GM12864 (cell line): ENCODE measurements at regions not wholly inside any gene's neighbourhood (a gene's known extent, or its start where the extent isn't known, plus 50 kb on each side); places are given as distances from the start of the nearest gene placed in this dataset.

Source experiments
- DNase-seq: peaks from one replicate; pipeline ENCODE4 v3.0.0-alpha.2; 2011; ENCODE audit warnings: low read depth
- H3K4me3 ChIP-seq: 2 replicates; pipeline ENCODE4 v1.5.1; 2011; ENCODE audit warnings: mild to moderate bottlenecking, low read depth, low read length, control low read depth
- CTCF ChIP-seq: IDR thresholded peaks from 2 replicates; pipeline ENCODE4 v1.5.1; 2011; ENCODE audit warnings: low read depth, mild to moderate bottlenecking, moderate library complexity, low read length, control low read depth, inconsistent platforms; ENCODE audit errors: missing control alignments

GRCh38 chr9:20112205-20112783 lies 323.5 kb upstream of the SLC24A2 start:
- no peak for TF ChIP-seq CTCF
- H3K4me3 ChIP-seq, result no peak overlapping the region
- no peak for DNase-seq

GRCh38 chr9:20111173-20111843 lies 322.5 kb upstream of the SLC24A2 start:
- DNase-seq, result no peak
- no peak overlapping the region for H3K4me3 ChIP-seq
- TF ChIP-seq CTCF, result no peak

- H3K4me3 ChIP-seq, result no peak overlapping the region
- no peak for DNase-seq
- no peak for TF ChIP-seq CTCF
Measured at GRCh38 chr9:20095430-20096092, 306.7 kb upstream of the SLC24A2 start.

GRCh38 chr9:20092561-20092960 lies 303.7 kb upstream of the SLC24A2 start:
- no peak overlapping the region for H3K4me3 ChIP-seq
- TF ChIP-seq CTCF, result no peak
- DNase-seq, result no peak

- no peak overlapping the region for H3K4me3 ChIP-seq
- DNase-seq, result no peak
- TF ChIP-seq CTCF, result no peak
Measured at GRCh38 chr9:20087481-20087880, 298.6 kb upstream of the SLC24A2 start.

- TF ChIP-seq CTCF, result no peak
Measured at GRCh38 chr9:20085842-20086241, 297.0 kb upstream of the SLC24A2 start.

More at GRCh38 chr9:20085842-20086241, 297.0 kb upstream of the SLC24A2 start:
- no peak overlapping the region for H3K4me3 ChIP-seq
- no peak for DNase-seq
